Cardiac fibroblast (primary cell): ENCODE measurements at regions not wholly inside any gene's neighbourhood (a gene's known extent, or its start where the extent isn't known, plus 50 kb on each side); places are given as distances from the start of the nearest gene placed in this dataset.
A peak's percentile ranks its signal among the peaks of the same experiment; 100 is the strongest.

Experiments used
- DNase-seq, 2 donors: peaks; one replicate each; pipeline versions ENCODE4 v3.0.0 to v3.0.0-alpha.2; 2010; ENCODE audit warnings: low read depth in 2 of 2
- H3K4me3 ChIP-seq, 2 donors: replicated peaks in 1 of 2; 1 replicate in 1 of 2; 2 replicates in 1 of 2; pipeline ENCODE4 v1.5.1; 2011; ENCODE audit warnings: low read depth in 2 of 2, low read length in 2 of 2, mild to moderate bottlenecking in 2 of 2, moderate library complexity in 1 of 2
- CTCF ChIP-seq: IDR thresholded peaks from one replicate; pipeline ENCODE4 v1.5.1; 2011; ENCODE audit warnings: low read depth, mild to moderate bottlenecking, low read length, inconsistent platforms

- DNase-seq: peak in 1 of 2 donors; percentile 57
- TF ChIP-seq CTCF: no peak
- no peak overlapping the region for H3K4me3 ChIP-seq
Observed at GRCh38 chr1:234963904-234964702, 164.5 kb downstream of the TOMM20 start.

GRCh38 chr1:234963180-234963903 lies 165.3 kb downstream of the TOMM20 start:
- no peak for TF ChIP-seq CTCF
- DNase-seq: peak; percentile 82 to 96
- no peak overlapping the region for H3K4me3 ChIP-seq

- peak overlapping the region in 1 of 2 donors; percentile 9 for H3K4me3 ChIP-seq
- no peak for TF ChIP-seq CTCF
- peak; percentile 98 to 99 for DNase-seq
Observed at GRCh38 chr1:234962340-234962989, 166.2 kb downstream of the TOMM20 start.

- DNase-seq: peak; percentile 94
Observed at GRCh38 chr1:234961456-234962339, 166.9 kb downstream of the TOMM20 start.

GRCh38 chr1:234960722-234961455 lies 167.7 kb downstream of the TOMM20 start:
- DNase-seq: peak; percentile 65 to 79
- no peak for TF ChIP-seq CTCF
- no peak overlapping the region for H3K4me3 ChIP-seq

More at GRCh38 chr1:234961456-234962339, 166.9 kb downstream of the TOMM20 start:
- no peak overlapping the region for H3K4me3 ChIP-seq
- no peak for TF ChIP-seq CTCF
